A549 (cell line): ENCODE measurements at regions not wholly inside any gene's neighbourhood (a gene's known extent, or its start where the extent isn't known, plus 50 kb on each side); places are given as distances from the start of the nearest gene placed in this dataset.

Experiments
- CBX2 ChIP-seq: fragments of 200-600 bp; sonication (generic); IDR thresholded peaks from 2 replicates; pipeline ENCODE4 v1.6.1; 2016; ENCODE audit warnings: low read depth, mild to moderate bottlenecking, borderline replicate concordance
- CHD2 ChIP-seq: fragments of 150-350 bp; IDR thresholded peaks from 2 replicates; pipeline ENCODE4 v1.6.1; 2014; ENCODE audit warnings: low read length; ENCODE audit not compliant: partially characterized antibody
- EP300 ChIP-seq, 2 experiments: fragments of >200 bp; sonication (Bioruptor Twin); formaldehyde crosslinking; IDR thresholded peaks; 2 replicates in 1 of 2; 3 replicates in 1 of 2; pipeline ENCODE4 v1.6.1; 2016 to 2017
- HDAC2 ChIP-seq: fragments of 200-600 bp; sonication (generic); IDR thresholded peaks from 2 replicates; pipeline ENCODE4 v1.6.1; 2016
- MAX ChIP-seq: IDR thresholded peaks from 2 replicates; pipeline ENCODE4 v1.6.1; 2012
- MYC ChIP-seq: IDR thresholded peaks from 2 replicates; pipeline ENCODE4 v1.6.1; 2012; ENCODE audit warnings: mild to moderate bottlenecking, inconsistent platforms, low read length, improper control_type of control experiment, borderline replicate concordance
- TF ChIP-seq, protein P1 (sequence below): fragments of >200 bp; sonication (Bioruptor Twin); formaldehyde crosslinking; IDR thresholded peaks from 3 replicates; pipeline ENCODE4 v1.5.1; 2016
- TF ChIP-seq, protein P2 (sequence below): fragments of 200-600 bp; sonication (generic); IDR thresholded peaks from 2 replicates; pipeline ENCODE4 v1.6.1; 2016; ENCODE audit warnings: antibody characterized with exemption, mild to moderate bottlenecking, moderate library complexity

DNA sequence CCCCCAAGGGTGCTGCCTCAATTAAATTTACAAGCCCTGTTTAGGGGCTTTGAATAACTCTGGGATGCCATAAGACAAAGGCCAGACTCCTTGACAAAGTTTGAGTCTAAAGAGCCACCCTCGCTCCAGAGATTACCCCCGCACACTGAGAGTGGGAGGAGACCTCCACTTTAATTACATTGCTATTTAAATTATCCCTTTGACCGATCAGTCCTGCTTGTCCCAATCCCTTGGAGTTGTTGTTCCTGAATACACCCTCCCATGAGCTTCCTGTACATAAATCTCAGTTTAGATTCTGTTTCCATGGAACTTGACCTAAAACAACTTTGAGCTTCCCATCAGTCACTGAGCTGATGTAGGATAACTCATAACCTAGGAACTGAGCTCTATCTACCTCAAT, 596.3 kb downstream of the PYDC2 start:
- TF ChIP-seq HDAC2: no peak
- TF ChIP-seq, protein P1, sequence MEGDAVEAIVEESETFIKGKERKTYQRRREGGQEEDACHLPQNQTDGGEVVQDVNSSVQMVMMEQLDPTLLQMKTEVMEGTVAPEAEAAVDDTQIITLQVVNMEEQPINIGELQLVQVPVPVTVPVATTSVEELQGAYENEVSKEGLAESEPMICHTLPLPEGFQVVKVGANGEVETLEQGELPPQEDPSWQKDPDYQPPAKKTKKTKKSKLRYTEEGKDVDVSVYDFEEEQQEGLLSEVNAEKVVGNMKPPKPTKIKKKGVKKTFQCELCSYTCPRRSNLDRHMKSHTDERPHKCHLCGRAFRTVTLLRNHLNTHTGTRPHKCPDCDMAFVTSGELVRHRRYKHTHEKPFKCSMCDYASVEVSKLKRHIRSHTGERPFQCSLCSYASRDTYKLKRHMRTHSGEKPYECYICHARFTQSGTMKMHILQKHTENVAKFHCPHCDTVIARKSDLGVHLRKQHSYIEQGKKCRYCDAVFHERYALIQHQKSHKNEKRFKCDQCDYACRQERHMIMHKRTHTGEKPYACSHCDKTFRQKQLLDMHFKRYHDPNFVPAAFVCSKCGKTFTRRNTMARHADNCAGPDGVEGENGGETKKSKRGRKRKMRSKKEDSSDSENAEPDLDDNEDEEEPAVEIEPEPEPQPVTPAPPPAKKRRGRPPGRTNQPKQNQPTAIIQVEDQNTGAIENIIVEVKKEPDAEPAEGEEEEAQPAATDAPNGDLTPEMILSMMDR: no peak
- no peak for TF ChIP-seq EP300 (IDR thresholded peaks at IDR 0.05)
- no peak for TF ChIP-seq CHD2
- TF ChIP-seq MYC: no peak
- TF ChIP-seq, protein P2, sequence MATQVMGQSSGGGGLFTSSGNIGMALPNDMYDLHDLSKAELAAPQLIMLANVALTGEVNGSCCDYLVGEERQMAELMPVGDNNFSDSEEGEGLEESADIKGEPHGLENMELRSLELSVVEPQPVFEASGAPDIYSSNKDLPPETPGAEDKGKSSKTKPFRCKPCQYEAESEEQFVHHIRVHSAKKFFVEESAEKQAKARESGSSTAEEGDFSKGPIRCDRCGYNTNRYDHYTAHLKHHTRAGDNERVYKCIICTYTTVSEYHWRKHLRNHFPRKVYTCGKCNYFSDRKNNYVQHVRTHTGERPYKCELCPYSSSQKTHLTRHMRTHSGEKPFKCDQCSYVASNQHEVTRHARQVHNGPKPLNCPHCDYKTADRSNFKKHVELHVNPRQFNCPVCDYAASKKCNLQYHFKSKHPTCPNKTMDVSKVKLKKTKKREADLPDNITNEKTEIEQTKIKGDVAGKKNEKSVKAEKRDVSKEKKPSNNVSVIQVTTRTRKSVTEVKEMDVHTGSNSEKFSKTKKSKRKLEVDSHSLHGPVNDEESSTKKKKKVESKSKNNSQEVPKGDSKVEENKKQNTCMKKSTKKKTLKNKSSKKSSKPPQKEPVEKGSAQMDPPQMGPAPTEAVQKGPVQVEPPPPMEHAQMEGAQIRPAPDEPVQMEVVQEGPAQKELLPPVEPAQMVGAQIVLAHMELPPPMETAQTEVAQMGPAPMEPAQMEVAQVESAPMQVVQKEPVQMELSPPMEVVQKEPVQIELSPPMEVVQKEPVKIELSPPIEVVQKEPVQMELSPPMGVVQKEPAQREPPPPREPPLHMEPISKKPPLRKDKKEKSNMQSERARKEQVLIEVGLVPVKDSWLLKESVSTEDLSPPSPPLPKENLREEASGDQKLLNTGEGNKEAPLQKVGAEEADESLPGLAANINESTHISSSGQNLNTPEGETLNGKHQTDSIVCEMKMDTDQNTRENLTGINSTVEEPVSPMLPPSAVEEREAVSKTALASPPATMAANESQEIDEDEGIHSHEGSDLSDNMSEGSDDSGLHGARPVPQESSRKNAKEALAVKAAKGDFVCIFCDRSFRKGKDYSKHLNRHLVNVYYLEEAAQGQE: no peak
- no peak for TF ChIP-seq CBX2
- no peak for TF ChIP-seq MAX
